ENCODE measurements at regions not wholly inside any gene's neighbourhood (a gene's known extent, or its start where the extent isn't known, plus 50 kb on each side); places are given as distances from the start of the nearest gene placed in this dataset.

DNA sequence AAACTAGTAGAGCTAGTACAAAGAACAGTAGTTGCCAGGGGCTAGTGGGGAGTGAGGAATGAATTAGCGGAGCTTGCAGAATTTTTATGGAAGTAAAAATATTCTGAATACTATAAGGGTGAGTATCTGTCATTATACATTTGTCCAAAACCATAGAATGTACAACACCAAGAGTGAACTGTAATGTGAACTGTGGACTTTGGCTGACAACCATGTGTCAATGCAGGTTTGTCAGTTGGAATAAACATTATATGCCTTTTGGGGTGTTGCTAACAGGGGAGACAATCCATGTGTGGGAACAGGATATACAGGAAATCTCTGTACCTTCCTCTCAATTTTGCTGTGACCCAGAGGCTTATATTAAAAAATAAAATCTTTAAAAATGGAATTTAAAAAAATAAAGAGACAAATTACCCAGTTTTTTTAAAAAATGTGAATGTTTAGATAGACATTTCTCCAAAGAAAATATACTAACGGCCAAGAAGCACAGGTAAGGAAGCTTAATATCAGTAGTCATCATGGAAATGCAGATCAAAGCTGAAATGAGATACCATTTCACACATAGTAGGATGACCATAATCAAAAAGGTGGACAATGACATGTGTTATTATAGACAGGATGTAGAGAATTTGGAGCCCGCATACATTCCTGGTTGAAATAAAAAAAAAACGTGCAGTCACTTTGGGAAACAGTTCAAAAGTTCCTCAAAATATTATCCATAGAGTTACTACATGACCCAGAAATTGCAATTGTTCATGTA lies 899.8 kb downstream of the RAB28 start:
- TF ChIP-seq POLR2A (IDR thresholded peaks at IDR 0.05) (no peak), POLR2AphosphoS5 (IDR thresholded peaks at IDR 0.05) (no peak), EP300 (IDR thresholded peaks at IDR 0.05) (no peak)
- TF ChIP-seq, protein P1, sequence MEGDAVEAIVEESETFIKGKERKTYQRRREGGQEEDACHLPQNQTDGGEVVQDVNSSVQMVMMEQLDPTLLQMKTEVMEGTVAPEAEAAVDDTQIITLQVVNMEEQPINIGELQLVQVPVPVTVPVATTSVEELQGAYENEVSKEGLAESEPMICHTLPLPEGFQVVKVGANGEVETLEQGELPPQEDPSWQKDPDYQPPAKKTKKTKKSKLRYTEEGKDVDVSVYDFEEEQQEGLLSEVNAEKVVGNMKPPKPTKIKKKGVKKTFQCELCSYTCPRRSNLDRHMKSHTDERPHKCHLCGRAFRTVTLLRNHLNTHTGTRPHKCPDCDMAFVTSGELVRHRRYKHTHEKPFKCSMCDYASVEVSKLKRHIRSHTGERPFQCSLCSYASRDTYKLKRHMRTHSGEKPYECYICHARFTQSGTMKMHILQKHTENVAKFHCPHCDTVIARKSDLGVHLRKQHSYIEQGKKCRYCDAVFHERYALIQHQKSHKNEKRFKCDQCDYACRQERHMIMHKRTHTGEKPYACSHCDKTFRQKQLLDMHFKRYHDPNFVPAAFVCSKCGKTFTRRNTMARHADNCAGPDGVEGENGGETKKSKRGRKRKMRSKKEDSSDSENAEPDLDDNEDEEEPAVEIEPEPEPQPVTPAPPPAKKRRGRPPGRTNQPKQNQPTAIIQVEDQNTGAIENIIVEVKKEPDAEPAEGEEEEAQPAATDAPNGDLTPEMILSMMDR (IDR thresholded peaks at IDR 0.05) = no peak
